Fibroblast of lung (primary cell): ENCODE measurements at regions not wholly inside any gene's neighbourhood (a gene's known extent, or its start where the extent isn't known, plus 50 kb on each side); places are given as distances from the start of the nearest gene placed in this dataset.

Source experiments
- CTCF ChIP-seq, 2 donors: IDR thresholded peaks in 1 of 2; conservative IDR thresholded peaks in 1 of 2; 1 replicate in 1 of 2; 2 replicates in 1 of 2; pipeline ENCODE4 v1.5.1; 2011 to 2012; ENCODE audit warnings: low read length in 2 of 2, control low read depth in 1 of 2, inconsistent platforms in 1 of 2, low read depth in 1 of 2, mild to moderate bottlenecking in 1 of 2
- EZH2 ChIP-seq: IDR thresholded peaks from 2 replicates; pipeline ENCODE4 v1.5.1; 2012; ENCODE audit warnings: low read length, control low read depth, mild to moderate bottlenecking; ENCODE audit errors: missing control alignments

- TF ChIP-seq CTCF (conservative IDR thresholded peaks at IDR 0.05 in 1 of 2, IDR thresholded peaks at IDR 0.05 in 1 of 2; ENCODE audit: low read depth in 1 of 2, low read length in 2 of 2) (no peak), EZH2 (no peak)
Observed at GRCh38 chr4:95749204-95749603, 90.7 kb upstream of the PDHA2 start.
